ENCODE measurements at regions not wholly inside any gene's neighbourhood (a gene's known extent, or its start where the extent isn't known, plus 50 kb on each side); places are given as distances from the start of the nearest gene placed in this dataset.

GRCh38 chr2:7904319-7904718 is 777.5 kb upstream of the ID2 start:
- in situ Hi-C loops (cut with HindIII; ENCODE audit: low pct_unique_long_range_greater_than_20kb, low sequenced_read_pairs): no loop called here
- no peak for DNase-seq (ENCODE audit: low read depth in 1 of 2, low spot score in 1 of 2)

GRCh38 chr2:7905756-7906155 is 776.1 kb upstream of the ID2 start:
- TF ChIP-seq JUND (IDR thresholded peaks at IDR 0.05; ENCODE audit: low read depth): no peak
- DNase-seq (ENCODE audit: low read depth in 1 of 2, low spot score in 1 of 2): peak in 1 of 2 experiments; percentile 24
- in situ Hi-C loops (cut with HindIII; ENCODE audit: low pct_unique_long_range_greater_than_20kb, low sequenced_read_pairs): no loop called here

More at GRCh38 chr2:7904319-7904718, 777.5 kb upstream of the ID2 start:
- no peak for TF ChIP-seq JUND (IDR thresholded peaks at IDR 0.05; ENCODE audit: low read depth)

- in situ Hi-C loops (cut with HindIII; ENCODE audit: low pct_unique_long_range_greater_than_20kb, low sequenced_read_pairs): no loop called here
- DNase-seq (ENCODE audit: low read depth in 1 of 2, low spot score in 1 of 2): no peak
- TF ChIP-seq JUND (IDR thresholded peaks at IDR 0.05; ENCODE audit: low read depth): no peak
These were observed 775.4 kb upstream of the ID2 start for GRCh38 chr2:7906431-7906830.

- TF ChIP-seq JUND (IDR thresholded peaks at IDR 0.05; ENCODE audit: low read depth): no peak
- in situ Hi-C loops (cut with HindIII; ENCODE audit: low pct_unique_long_range_greater_than_20kb, low sequenced_read_pairs): no loop called here
- no peak for DNase-seq (ENCODE audit: low read depth in 1 of 2, low spot score in 1 of 2)
These were observed 774.8 kb upstream of the ID2 start for GRCh38 chr2:7907041-7907440.

GRCh38 chr2:7910752-7911151 is 771.1 kb upstream of the ID2 start:
- no peak for DNase-seq (ENCODE audit: low read depth in 1 of 2, low spot score in 1 of 2)
- no peak for TF ChIP-seq JUND (IDR thresholded peaks at IDR 0.05; ENCODE audit: low read depth)
- in situ Hi-C loops (cut with HindIII; ENCODE audit: low pct_unique_long_range_greater_than_20kb, low sequenced_read_pairs): no loop called here

- no peak for TF ChIP-seq JUND (IDR thresholded peaks at IDR 0.05; ENCODE audit: low read depth)
- in situ Hi-C loops (cut with HindIII; ENCODE audit: low pct_unique_long_range_greater_than_20kb, low sequenced_read_pairs): no loop called here
- no peak for DNase-seq (ENCODE audit: low read depth in 1 of 2, low spot score in 1 of 2)
These were observed 770.7 kb upstream of the ID2 start for GRCh38 chr2:7911196-7911595.

GRCh38 chr2:7913974-7914373 is 767.9 kb upstream of the ID2 start:
- no peak for TF ChIP-seq JUND (IDR thresholded peaks at IDR 0.05; ENCODE audit: low read depth)
- DNase-seq (ENCODE audit: low read depth in 1 of 2, low spot score in 1 of 2): no peak
- in situ Hi-C loops (cut with HindIII; ENCODE audit: low pct_unique_long_range_greater_than_20kb, low sequenced_read_pairs): no loop called here

- in situ Hi-C loops (cut with HindIII; ENCODE audit: low pct_unique_long_range_greater_than_20kb, low sequenced_read_pairs): no loop called here
- TF ChIP-seq JUND (IDR thresholded peaks at IDR 0.05; ENCODE audit: low read depth): no peak
- no peak for DNase-seq (ENCODE audit: low read depth in 1 of 2, low spot score in 1 of 2)
These were observed 766.4 kb upstream of the ID2 start for GRCh38 chr2:7915302-7916091.

GRCh38 chr2:7916670-7917069 is 765.2 kb upstream of the ID2 start:
- in situ Hi-C loops (cut with HindIII; ENCODE audit: low pct_unique_long_range_greater_than_20kb, low sequenced_read_pairs): no loop called here
- TF ChIP-seq JUND (IDR thresholded peaks at IDR 0.05; ENCODE audit: low read depth): no peak
- no peak for DNase-seq (ENCODE audit: low read depth in 1 of 2, low spot score in 1 of 2)

GRCh38 chr2:7919510-7919909 is 762.3 kb upstream of the ID2 start:
- in situ Hi-C loops (cut with HindIII; ENCODE audit: low pct_unique_long_range_greater_than_20kb, low sequenced_read_pairs): no loop called here
- no peak for TF ChIP-seq JUND (IDR thresholded peaks at IDR 0.05; ENCODE audit: low read depth)
- DNase-seq (ENCODE audit: low read depth in 1 of 2, low spot score in 1 of 2): no peak

- in situ Hi-C loops (cut with HindIII; ENCODE audit: low pct_unique_long_range_greater_than_20kb, low sequenced_read_pairs): no loop called here
- no peak for TF ChIP-seq JUND (IDR thresholded peaks at IDR 0.05; ENCODE audit: low read depth)
- DNase-seq (ENCODE audit: low read depth in 1 of 2, low spot score in 1 of 2): no peak
These were observed 757.7 kb upstream of the ID2 start for GRCh38 chr2:7924023-7924762.

- no peak for DNase-seq (ENCODE audit: low read depth in 1 of 2, low spot score in 1 of 2)
- in situ Hi-C loops (cut with HindIII; ENCODE audit: low pct_unique_long_range_greater_than_20kb, low sequenced_read_pairs): no loop called here
- TF ChIP-seq JUND (IDR thresholded peaks at IDR 0.05; ENCODE audit: low read depth): no peak
These were observed 756.4 kb upstream of the ID2 start for GRCh38 chr2:7925506-7925905.

GRCh38 chr2:7927691-7928090 is 754.2 kb upstream of the ID2 start:
- no peak for DNase-seq (ENCODE audit: low read depth in 1 of 2, low spot score in 1 of 2)
- no peak for TF ChIP-seq JUND (IDR thresholded peaks at IDR 0.05; ENCODE audit: low read depth)
- in situ Hi-C loops (cut with HindIII; ENCODE audit: low pct_unique_long_range_greater_than_20kb, low sequenced_read_pairs): no loop called here

Data from T47D (cell line).